Uterus (tissue), 2 donors: ENCODE measurements at regions not wholly inside any gene's neighbourhood (a gene's known extent, or its start where the extent isn't known, plus 50 kb on each side); places are given as distances from the start of the nearest gene placed in this dataset.

Experiments used
- CTCF ChIP-seq, 4 experiments: fragments of 200-600 bp in 2 of 4; fragments of 450-650 bp in 2 of 4; sonication (generic) in 2 of 4; IDR thresholded peaks; one replicate each; pipeline ENCODE4 v1.5.1; 2016 to 2019; ENCODE audit warnings: antibody characterized with exemption in 4 of 4, mild to moderate bottlenecking in 2 of 4, moderate library complexity in 1 of 4
- POLR2A ChIP-seq, 2 donors: fragments of 450-650 bp; IDR thresholded peaks; one replicate each; pipeline ENCODE4 v1.6.1; 2016; ENCODE audit warnings: antibody characterized with exemption in 2 of 2, mild to moderate bottlenecking in 1 of 2, moderate library complexity in 1 of 2

- TF ChIP-seq CTCF (IDR thresholded peaks at IDR 0.05) (no peak), POLR2A (IDR thresholded peaks at IDR 0.05) (no peak)
Measured at GRCh38 chr12:42763682-42764081, 174.1 kb upstream of the PRICKLE1 start.
